ENCODE measurements at regions not wholly inside any gene's neighbourhood (a gene's known extent, or its start where the extent isn't known, plus 50 kb on each side); places are given as distances from the start of the nearest gene placed in this dataset.

DNA sequence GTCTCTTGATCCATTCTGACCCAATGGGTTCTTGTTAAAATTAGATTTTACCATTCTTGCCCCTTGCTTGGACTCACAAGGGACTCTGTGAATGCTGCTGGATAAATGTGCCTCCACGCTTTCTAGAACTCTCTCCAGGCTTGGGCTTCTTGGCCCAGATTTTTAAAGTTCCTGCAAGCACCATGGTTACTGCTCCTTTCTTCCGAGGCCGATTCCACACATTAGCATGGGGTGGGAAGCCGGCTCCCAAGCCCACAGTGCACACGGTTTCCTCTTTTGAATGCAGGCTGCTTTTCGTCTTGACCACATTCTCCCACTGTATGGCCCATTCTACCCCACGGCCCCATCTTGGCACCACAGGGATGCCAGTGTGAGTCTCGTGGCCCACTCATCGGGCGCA, 174.3 kb upstream of the PITRM1 start:
- TF ChIP-seq CTCF (conservative IDR thresholded peaks at IDR 0.05; ENCODE audit: low read depth, low read length), result no peak
- TF ChIP-seq EZH2phosphoT487 (IDR thresholded peaks at IDR 0.05; ENCODE audit: borderline replicate concordance, low read length), result no peak

Measured in PC-3 (cell line).